ENCODE measurements at regions not wholly inside any gene's neighbourhood (a gene's known extent, or its start where the extent isn't known, plus 50 kb on each side); places are given as distances from the start of the nearest gene placed in this dataset.

DNA sequence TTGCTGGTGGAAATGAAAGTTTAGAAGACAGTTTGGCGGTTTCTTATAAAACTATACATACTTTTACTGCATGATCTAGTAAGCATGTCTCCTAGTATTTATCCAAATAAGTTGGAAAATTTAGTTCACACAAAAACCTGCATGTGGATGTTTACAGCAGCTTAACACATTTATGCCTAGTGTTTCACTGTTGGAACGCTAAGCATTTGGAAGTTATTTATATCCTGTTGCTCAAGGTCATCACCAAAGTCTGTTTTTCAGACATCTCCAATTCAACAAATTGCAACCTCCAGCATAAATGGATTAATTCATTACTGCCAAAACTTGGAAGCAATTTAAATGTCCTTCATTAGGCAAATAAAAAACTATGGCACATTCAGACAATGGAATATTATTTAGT, 461.8 kb downstream of the SUCLA2 start:
- TF ChIP-seq CTCF (IDR thresholded peaks at IDR 0.05) (no peak), ZFX (IDR thresholded peaks at IDR 0.05; ENCODE audit: borderline replicate concordance) (no peak)
- H3K27ac ChIP-seq = no peak overlapping the region

DNA sequence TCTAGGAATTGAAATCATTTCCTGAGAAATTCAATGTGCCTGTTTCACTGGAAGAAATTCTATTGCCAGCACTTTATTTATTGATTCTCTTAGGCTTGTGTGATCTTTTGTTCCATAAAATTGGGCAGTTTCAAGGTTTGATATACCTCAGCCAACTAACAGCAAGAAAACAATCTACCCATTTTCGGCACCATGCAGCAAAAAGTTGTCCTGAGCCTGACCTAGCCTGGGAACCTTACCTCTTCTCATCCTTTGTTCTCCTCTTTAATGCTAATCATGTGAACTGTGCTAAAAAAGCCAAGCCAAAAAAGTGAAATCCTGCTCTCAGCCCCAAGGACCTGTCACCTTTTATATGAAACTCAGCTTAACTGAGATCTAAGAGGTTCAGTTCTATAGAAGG, 477.3 kb downstream of the SUCLA2 start:
- no peak overlapping the region for H3K27ac ChIP-seq
- no peak for TF ChIP-seq ZFX (IDR thresholded peaks at IDR 0.05; ENCODE audit: borderline replicate concordance)
- no peak for TF ChIP-seq CTCF (IDR thresholded peaks at IDR 0.05)

DNA sequence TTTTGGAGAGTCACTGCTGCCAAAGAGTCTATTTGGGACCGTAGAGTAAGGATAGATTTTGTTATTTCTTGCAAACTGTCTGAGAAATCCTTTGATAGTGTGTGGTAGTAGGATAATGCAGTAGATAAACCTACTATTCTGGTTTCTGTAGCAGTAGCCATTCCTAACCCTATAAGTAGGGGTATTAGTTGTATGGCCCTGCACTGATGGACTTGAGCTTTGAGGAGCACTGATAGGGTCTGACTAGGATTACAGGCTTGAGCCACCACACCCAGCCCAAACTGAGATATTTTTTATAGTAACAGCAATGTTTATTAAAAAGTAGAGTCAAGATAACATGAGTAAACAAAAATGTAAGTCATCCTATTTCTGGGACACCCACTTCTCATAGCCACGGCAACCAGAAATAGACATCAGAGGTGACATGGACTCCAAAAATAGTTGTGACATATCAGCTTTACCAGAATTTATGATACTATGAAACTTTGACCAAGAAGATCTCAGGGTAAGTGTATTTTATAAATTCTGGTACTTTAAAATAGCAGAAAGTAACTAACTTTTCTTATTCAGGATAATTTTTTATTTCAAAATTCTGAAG, 479.1 kb downstream of the SUCLA2 start:
- no peak overlapping the region for H3K27ac ChIP-seq
- TF ChIP-seq ZFX (IDR thresholded peaks at IDR 0.05; ENCODE audit: borderline replicate concordance) = no peak
- TF ChIP-seq CTCF (IDR thresholded peaks at IDR 0.05) = no peak

GRCh38 chr13:47519626-47520025, 481.4 kb downstream of the SUCLA2 start:
- H3K27ac ChIP-seq = no peak overlapping the region
- TF ChIP-seq ZFX (IDR thresholded peaks at IDR 0.05; ENCODE audit: borderline replicate concordance) (no peak), CTCF (IDR thresholded peaks at IDR 0.05) (no peak)

DNA sequence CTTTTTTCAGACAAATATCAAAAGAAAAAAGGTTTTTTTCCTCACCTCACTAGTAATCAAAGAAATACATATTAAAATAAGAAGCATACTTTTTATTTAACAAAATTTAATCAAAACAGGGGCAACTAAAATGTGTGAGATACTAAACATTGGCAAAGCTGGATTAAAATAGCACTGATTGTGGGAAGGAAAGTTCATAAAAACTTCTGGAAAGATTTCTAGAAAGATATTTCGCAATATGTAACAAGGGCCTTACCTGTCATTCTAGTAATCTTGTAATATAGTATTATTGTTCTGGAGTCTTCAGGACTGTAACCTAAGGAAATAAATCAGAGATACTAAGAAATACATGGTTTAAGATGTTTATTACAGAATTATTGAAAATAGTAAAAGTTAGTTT, 482.5 kb downstream of the SUCLA2 start:
- H3K27ac ChIP-seq = no peak overlapping the region
- TF ChIP-seq ZFX (IDR thresholded peaks at IDR 0.05; ENCODE audit: borderline replicate concordance) (no peak), CTCF (IDR thresholded peaks at IDR 0.05) (no peak)

DNA sequence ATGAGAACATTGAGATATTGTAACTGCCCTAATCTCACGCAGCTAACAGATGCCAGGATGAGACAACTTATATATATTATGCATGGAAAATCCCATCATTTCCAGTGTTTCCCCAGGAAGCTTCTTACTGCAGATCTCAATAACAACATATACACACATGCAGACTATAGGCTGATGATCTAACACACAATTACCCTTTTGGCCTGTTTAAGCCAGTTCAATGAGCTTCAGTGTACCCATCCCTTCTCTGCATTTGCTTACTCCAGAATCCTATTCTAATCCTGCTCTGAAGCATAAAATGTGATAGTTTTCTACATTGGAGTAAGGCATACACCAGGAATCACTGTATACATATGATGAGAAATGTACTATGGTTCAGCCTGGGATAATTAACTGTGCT, 489.4 kb downstream of the SUCLA2 start:
- TF ChIP-seq ZFX (IDR thresholded peaks at IDR 0.05; ENCODE audit: borderline replicate concordance) (no peak), CTCF (IDR thresholded peaks at IDR 0.05) (no peak)
- H3K27ac ChIP-seq = no peak overlapping the region

- no peak for TF ChIP-seq ZFX (IDR thresholded peaks at IDR 0.05; ENCODE audit: borderline replicate concordance)
- TF ChIP-seq CTCF (IDR thresholded peaks at IDR 0.05) = no peak
Observed at GRCh38 chr13:47508527-47509228, 492.4 kb downstream of the SUCLA2 start.

More at GRCh38 chr13:47508527-47509228, 492.4 kb downstream of the SUCLA2 start:
- no peak overlapping the region for H3K27ac ChIP-seq

Measured in 22Rv1 (cell line).